ENCODE measurements at regions not wholly inside any gene's neighbourhood (a gene's known extent, or its start where the extent isn't known, plus 50 kb on each side); places are given as distances from the start of the nearest gene placed in this dataset.

DNA sequence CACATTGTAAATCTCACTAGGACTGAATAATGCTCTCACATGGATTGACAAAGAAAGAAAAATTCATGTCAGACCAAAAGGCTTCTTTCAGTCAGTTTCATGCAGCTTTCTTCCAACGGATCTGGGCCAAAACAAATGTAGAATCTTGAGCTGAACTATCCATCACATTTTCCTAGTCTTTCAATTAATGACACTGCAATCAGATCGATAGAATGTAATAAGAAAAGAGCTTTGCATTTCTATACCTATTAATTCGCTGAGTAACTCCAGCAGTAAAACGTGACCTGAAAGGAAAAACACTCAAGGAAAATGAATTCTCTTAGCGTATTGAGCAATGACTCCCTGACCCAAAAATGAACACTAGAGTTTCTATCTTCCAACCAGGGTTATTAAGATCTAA lies 194.8 kb upstream of the BLID start:
- no peak for FAIRE-seq

DNA sequence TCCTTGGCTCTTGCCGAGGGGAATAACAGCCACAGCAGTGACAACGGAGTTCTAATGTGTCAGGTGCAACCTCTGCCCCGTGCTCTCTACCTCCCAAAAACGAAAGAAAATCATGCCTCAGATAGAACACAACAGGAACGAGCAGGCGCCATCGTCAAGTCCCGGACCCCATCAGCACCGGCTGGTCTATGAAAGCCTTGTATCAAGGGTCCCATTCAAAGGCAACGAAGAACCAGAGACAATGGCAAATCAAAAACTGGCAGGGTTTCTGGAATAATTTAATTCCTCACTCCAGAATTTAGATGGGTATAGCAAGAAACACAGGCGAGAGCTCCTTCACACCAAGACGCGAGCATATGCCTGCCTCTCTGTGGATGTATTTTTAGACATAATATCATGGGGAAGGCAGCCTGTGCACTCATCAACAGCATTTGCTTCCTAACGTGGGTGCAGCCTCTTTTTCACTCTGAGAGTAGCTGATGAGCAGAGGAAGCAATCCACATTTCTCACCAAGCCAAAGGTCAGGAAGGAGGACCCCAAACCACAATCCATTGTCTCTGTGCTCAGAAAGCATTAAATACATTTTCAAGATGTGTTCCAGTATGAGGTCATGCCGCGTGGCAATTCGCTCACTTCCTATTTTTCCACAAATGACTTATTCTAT lies 193.4 kb upstream of the BLID start:
- no peak for FAIRE-seq

DNA sequence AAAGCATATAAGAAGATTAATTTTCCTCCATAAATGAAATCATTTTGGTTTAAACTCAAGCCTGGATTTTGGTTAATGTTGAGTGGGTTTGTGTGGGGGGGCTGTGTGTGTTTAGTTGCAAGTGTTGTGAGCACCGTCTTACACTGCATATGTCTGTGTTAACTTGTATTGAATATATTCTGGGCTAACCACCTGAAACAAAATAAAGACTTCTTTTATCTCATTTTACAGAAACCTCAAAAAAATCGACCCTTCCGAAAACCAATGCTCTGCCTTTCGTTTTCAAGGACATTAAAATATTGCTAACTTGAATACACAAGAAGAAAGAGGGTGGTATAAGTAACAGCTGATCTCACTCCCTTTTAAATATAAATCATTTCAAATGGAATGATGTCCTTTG lies 192.2 kb upstream of the BLID start:
- FAIRE-seq: no peak

DNA sequence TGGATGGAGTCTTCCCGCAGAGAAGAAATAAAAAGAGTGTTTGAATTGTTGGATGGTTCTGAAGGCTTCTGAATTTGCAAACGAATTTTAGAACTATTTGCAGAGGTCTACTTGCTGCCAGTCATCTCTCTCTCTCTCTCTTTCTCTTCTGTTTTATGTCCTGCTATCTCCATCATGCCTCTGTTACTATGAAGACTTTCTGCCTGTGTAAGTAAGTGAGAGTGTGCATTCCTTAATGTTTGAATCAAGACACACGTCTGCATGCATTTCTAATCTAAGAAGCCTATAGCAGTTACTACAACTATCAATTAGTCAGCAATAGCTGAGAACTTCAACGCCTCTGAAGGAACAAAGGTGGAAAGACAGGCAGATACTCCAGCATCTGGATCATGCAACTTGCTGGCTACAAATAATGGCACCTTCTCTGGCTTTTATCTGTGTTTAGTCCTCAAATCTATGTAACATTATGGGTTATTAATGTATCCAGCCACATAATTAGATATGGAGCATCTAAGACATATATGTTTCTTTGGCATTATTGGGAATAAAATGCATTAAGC lies 191.5 kb upstream of the BLID start:
- no peak for FAIRE-seq

DNA sequence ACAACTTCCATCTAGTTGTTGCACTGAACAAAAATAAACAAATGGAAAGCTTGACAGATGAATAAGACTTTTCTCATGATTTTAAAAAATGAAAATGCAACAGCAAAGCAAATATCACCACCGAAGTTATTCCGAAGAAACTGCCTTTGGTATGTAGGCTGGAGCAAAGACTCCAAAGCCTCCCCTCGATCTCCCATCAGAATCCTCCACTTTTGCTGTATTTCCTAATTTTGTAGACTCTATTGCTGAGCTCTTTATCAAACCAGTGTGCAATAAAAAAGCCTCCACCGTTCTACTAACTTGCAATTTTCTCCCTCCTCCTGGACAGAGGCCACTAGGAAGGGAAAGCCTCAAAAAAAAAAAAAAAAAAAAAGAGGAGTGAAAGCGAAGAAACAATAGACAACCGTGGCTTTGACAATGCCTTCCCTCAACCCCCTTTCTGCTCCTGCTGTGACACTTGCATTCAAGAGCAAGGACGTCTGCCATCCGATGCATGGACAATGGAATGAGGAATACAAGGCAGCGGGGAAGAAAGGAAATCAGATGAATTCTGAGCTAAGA lies 190.9 kb upstream of the BLID start:
- FAIRE-seq: no peak

DNA sequence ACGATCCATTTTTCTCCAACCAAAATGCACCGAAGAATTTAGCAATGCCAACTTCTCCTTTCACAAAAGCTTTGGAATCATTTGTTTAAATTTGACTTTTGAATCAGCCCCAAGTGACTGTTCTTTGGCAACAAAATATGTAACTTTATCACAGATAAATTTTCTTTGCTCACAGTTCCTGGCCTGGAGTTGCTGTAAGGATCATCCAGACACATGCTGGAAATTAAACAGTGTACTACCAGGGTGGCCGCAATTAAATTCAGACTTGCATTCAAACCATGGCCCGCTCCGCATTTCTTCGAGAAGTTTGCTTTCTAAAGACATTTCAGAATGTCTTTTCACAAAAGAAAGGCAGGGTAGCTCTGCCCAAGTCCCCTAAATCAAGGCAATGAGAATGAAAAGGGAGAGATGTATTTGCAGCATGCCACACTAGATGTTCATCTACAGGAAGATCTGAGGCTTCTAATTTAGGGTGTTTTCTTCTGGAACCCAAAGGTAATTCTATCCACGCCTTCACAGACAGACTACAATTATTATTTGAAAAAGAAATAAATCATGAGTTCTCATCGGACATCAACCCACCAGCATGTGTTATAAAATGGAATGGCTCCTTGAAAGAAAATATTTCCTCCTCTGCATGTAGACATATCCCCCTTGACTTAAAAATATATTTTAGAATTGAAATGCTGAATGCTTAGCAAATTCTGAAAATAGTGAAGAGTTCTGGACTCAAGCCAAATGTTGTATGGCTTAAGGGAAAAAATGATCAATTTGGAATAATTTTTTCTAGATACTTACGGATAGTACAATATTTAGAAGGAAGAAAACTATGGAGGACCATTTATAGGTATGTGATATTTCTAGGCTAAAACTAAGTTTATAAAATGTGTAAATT lies 189.7 kb upstream of the BLID start:
- no peak for FAIRE-seq

DNA sequence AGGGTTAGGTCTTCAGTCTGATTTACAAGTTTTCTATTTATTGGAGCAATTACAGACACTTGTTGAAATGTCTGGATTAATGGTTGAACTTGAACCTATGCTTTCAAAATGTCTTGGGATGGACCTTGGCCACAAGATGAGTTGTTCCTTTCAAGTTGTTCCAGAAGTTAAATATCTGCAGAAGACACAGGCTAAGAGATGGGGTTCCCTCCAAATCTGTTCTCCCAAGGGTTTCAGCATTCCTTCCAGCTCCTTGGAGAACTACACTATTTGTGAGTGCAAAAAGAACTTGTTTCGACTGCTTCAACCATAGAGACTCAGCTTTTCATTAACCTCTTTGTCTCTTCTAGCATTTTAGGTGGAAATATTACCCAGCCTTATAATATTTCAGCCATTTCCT lies 189.0 kb upstream of the BLID start:
- FAIRE-seq: no peak

DNA sequence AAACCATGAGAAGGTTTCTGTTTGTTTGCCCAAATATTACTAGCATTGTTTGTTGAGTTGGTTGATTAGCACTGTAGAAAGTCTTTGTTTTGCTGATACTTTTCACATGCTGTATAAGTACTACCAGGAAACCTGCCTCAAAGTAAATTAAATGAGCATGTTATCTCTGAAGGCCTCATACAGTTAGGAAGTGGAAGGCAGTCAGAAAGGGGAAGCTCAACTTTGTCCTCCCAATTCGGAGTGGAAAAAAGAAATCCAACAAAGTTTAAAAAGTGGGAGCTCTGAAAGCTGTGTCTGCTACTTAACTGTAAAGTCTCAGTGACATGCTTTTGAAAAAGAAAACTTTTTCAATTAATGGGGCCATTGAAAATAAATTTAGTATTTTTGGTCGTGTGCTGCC lies 188.3 kb upstream of the BLID start:
- FAIRE-seq: no peak

DNA sequence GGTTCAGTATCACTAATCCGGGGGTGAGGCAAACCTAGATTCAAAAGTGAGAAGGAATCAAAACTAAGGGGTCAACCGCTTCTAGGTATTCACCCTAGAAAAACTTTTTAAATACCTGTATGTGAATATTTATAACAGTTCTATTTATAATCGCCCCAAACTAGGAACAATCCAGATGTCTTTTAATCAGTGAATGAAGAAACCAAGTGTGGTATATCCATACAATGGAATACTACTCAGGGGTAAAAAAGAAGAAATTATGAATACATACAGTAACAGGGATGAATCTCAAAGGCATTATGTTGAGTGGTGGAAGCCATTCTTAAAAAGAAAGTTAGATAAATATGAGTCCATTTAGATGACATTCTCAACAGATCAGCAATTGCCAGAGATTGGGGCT lies 178.0 kb upstream of the BLID start:
- no peak for FAIRE-seq

DNA sequence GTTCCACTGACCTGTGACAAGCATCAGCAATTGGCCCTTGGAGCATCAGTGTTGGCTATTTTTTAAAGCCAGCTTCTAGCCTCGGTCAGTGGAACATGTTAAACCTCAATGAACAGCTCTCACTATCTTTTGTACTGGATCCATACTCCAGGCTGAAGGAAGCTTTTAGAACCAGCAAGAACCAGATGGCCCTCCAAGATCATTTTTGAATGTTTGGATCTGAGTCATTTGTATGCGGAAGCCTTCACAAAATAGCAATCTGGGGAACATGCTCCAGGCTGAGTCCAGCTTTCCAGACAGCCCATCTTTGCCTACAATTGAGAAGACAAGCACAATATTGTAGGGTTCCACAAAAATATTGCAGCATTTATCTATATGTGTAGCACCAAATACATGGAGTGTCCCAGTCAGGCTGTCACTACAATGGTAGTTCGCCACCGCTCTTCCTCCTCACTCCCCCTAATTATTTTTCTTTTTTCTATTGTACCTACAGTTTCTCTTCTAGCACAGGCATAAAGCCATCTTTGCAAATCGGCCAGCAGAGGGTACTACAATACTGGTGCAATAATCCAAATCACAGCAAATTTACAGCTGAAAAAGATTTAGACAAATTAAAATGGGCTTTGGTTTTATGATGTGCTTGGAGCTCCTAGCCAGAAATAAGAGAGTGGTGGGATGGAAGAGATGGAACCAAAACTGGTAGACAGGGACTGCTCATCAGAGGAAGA lies 177.4 kb upstream of the BLID start:
- no peak for FAIRE-seq

DNA sequence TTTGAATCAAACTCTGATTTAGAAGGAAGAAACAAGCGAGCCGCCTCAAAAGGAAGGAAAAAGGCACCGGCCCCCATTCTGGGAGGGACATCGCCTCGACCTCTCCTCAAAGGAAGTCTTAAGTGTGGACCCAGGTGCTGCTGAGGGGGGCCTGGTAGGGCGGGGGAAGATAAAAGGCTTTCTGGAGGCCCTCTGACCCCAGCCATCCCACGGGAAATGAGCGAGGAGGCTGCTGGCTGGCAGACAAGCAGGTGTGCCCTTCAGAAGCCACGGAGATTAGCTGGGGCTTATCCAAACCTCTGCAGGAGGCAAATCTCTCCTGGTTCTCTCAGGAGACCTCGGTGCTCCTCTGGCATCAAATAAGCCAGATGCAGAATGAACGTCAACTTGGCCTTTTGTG lies 171.4 kb upstream of the BLID start:
- no peak for FAIRE-seq

DNA sequence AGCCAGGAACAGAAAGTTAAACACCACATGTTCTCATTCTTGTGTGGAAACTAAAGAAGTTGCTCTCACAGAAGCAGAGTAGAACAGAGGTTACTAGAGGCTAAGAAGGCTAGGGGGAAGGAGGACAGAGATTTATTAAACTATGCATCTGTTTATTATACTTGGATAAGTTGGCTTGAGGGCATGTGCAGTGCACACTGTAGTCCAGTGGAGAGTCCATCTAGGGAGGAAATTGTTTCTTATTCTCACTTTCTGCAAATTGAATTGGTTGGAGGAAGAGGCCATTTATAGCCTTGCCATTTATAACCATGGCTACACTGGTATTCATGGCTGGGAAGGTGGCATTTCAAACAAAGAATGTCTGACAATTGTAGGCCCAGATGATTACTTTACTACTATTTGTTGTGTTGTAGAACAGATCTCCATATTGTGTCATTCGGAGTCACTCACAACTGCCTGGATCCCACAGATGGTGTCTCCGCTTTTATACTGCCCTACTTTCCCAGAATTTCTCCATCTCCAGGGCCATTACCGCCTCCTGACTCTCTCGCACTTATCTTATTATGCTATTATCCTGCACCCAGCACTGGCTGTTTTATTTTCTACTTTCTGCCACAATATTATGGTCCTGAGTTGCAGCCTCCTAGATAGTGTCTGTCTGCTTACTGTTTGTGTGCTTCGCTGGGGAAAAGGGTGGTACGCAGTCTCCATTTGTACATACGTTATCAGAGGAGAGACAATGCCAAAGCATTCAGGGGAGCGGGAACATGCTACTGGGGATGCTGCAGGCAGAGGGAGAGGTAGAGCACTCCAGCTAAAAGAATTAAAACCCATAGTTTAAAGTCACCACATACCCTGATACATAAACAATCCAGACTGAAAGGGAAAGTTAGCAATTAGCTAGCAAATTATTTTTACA lies 169.3 kb upstream of the BLID start:
- FAIRE-seq: no peak

DNA sequence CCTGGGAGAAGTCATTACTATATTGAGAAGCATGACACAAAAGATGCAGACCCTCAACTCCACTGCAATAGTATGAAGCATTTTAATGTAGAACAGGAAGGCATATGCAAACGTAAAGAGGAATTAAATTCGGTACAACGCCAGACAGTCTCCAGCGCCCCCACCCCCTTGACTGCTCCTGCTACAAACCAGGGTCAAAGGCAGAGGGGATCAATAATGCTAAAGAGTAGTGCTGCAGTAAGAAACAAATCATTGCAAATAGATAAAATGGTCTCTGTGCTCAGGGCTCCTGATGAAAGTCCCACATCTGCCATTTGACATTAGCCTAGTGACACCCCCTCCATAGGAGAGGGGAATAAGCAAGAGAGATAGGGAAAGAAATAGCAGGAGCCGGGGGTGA lies 164.9 kb upstream of the BLID start:
- FAIRE-seq: no peak

DNA sequence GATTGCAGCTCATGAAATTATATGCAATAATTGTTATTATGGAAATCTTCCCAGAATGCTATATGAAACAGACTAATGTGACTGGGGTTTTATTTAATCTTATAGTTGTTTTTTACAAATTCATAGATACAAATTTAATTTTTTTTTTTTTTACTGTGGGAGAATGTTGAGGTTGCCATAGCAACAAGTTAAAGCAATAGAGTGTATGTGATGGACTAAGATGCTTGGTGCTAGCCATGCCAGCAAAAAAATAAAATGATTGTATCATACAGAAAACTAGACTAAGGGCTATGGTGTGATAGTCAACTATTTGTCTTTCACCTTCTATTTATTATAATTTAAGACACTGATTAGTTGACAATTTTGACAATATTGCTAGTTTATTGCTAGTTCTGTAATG lies 163.2 kb upstream of the BLID start:
- no peak for FAIRE-seq

DNA sequence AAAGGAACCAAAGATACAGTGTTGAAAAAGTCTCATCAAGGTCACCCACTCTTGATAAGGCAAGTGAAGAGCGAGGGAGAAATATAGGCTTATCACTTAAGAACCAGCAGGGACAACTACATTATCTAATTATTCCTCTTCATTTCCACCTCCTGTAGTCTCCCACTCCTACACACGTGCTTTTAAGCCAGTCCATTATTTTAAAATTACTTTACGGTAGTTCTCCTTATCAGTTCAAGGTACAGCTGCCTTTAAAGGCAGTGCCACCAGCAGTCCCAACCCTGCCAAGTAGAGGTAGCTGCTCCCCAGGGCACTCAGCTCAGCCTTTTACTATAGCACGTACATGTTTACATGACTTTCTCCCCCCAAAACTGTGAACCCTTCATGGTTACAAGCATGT lies 161.5 kb upstream of the BLID start:
- FAIRE-seq: no peak

DNA sequence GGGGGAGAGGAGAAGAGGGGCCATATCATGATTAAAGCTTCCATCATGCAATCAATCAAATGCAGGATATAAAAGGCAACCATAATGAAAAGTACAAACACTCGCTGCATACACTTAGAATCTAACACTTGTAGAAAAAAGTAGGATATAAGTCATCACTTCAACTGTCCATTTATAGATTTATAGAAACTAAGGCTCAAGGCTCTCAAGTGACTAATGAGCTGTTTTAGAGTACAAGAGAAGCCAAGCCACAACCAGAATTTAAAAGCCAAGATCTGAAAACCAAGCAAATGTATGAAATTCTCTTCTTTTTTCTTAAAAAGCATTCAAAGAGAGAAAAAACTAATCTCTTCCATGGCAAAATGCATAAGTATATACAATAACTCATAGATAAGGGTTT lies 160.2 kb upstream of the BLID start:
- no peak for FAIRE-seq

DNA sequence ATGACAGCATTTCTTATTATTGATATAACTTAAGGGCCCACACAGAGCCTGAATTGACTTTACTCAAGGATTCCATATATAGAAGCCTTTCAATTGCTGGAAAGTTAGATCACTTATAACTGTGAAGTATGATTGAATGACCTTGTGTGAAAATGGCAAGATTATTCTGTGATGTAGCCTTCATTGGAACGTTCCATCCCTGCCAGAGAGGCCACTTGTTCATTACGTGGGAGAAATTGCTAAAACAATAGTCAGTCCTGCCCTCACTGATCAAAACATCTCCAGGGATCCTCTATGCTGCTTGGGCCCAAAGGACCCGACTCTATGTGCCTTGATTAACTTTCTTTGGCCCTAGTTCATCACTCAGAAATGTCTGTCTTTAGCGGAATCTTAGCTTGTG lies 159.5 kb upstream of the BLID start:
- no peak for FAIRE-seq

DNA sequence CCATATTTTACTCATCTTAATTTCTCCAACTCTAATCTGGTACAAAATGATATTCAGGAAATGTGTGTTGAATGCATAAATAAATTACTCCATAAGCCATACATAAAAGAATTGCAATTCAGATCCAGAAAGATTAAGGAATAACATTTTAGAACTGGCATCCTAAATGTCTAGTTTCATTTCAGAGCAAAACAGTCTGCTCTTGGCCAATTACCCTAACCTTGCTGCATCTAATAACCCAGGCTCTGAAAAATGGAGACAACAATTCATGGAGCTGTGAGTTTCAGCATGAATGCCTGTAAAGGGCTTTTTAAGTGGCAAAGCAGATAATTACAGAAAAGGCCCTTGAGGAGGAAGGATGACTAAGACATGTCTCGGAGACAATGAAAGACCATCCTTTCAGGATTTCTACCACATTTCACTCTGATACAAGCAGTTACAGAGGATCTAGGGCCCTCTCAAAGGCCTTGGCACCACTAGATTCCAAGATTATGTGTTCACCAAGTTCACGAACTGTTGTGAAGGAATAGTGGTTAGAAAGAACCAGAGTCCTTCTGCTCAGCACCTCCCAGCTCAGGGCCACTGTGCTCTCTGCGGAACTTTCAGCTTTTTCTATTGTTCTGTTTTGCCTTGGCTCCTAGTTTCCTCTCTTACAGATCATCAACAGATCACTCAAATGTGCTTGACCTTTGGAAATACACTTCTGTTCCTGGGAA lies 157.6 kb upstream of the BLID start:
- FAIRE-seq: no peak

DNA sequence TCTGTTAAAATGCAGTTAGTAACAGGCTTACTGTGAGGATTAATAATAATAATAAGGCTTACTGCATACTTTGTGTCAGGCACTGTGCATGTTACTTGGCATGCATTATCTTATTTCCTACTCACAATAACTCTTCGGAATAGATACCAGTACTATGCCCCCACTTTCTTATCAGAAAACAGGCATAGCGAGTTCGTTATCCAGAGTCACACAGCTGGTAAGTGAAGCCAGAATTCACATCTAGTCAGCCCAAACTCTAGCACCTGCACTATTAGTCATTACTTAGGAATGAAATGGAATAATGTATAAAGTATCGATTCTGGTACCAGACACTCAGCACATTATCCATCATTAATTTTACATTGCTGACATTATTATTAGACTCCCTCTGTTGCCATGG lies 155.7 kb upstream of the BLID start:
- FAIRE-seq: no peak

DNA sequence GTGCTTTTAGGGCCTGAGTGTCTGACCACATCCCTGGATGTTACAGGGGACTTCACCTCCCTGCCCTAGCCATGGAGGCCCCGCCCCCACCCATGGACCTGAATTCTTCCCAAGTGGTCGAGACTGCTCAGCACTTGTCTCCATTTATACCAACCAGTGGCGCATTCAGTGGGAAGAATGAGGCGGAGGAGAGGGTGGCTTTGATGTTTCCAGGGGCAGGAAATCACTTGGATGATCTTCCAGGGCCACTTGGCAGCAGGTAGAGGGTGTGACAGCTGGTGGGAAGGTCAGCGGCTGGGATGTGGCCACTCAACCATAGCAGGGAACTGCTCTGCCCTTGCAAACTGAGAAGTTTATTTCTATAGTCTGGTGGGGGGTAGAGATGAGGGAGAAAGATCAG lies 155.1 kb upstream of the BLID start:
- no peak for FAIRE-seq

DNA sequence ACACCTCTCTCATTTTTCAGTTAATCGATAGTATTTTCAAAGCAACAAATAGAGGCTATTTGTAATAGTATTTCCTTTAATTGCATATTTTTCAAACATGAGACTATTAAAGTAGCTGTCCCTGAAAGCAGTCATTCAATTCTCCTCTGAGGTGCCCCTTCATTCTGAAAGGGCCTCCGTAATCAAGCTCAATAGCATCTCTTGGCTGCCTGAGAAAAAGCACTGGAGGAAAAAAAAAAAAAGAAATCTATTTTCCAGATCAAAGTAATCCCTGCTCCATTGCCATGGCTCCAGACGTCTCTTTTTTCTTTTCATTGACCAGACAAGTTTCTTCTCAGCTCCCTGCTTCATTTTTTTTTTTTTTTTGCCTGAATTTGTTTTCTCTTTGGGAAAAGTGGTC lies 154.5 kb upstream of the BLID start:
- no peak for FAIRE-seq
